ENCODE measurements at regions not wholly inside any gene's neighbourhood (a gene's known extent, or its start where the extent isn't known, plus 50 kb on each side); places are given as distances from the start of the nearest gene placed in this dataset.

GRCh38 chr15:38930851-38931572 is 366.4 kb upstream of the RASGRP1 start:
- TF ChIP-seq, protein P1, sequence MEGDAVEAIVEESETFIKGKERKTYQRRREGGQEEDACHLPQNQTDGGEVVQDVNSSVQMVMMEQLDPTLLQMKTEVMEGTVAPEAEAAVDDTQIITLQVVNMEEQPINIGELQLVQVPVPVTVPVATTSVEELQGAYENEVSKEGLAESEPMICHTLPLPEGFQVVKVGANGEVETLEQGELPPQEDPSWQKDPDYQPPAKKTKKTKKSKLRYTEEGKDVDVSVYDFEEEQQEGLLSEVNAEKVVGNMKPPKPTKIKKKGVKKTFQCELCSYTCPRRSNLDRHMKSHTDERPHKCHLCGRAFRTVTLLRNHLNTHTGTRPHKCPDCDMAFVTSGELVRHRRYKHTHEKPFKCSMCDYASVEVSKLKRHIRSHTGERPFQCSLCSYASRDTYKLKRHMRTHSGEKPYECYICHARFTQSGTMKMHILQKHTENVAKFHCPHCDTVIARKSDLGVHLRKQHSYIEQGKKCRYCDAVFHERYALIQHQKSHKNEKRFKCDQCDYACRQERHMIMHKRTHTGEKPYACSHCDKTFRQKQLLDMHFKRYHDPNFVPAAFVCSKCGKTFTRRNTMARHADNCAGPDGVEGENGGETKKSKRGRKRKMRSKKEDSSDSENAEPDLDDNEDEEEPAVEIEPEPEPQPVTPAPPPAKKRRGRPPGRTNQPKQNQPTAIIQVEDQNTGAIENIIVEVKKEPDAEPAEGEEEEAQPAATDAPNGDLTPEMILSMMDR (IDR thresholded peaks at IDR 0.05; ENCODE audit: low read length): no peak
- TF ChIP-seq EZH2 (IDR thresholded peaks at IDR 0.05; ENCODE audit: borderline replicate concordance, low read length): no peak
